ENCODE measurements at regions not wholly inside any gene's neighbourhood (a gene's known extent, or its start where the extent isn't known, plus 50 kb on each side); places are given as distances from the start of the nearest gene placed in this dataset.

DNA sequence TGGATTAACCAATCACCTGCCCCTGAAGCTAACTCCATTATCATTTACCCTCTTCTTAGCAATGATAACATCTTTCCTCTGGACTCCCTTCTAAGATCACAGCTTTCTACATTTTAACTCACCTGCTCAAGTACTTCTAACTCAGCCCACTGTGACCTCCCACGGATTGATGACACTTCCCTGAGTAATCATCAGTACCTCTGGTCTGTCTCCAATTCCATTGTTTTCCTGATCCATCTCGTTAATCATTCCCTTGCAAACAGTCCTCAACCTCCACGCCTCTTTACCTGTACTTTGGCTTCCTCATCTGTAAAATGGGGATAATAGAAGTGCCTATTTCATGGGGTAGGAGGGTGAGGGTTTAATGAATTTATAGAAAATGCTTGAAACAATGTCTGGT, 195.3 kb upstream of the APP start:
- no peak for TF ChIP-seq POLR2AphosphoS5 (IDR thresholded peaks at IDR 0.05; ENCODE audit: low read depth)
- TF ChIP-seq, protein P1, sequence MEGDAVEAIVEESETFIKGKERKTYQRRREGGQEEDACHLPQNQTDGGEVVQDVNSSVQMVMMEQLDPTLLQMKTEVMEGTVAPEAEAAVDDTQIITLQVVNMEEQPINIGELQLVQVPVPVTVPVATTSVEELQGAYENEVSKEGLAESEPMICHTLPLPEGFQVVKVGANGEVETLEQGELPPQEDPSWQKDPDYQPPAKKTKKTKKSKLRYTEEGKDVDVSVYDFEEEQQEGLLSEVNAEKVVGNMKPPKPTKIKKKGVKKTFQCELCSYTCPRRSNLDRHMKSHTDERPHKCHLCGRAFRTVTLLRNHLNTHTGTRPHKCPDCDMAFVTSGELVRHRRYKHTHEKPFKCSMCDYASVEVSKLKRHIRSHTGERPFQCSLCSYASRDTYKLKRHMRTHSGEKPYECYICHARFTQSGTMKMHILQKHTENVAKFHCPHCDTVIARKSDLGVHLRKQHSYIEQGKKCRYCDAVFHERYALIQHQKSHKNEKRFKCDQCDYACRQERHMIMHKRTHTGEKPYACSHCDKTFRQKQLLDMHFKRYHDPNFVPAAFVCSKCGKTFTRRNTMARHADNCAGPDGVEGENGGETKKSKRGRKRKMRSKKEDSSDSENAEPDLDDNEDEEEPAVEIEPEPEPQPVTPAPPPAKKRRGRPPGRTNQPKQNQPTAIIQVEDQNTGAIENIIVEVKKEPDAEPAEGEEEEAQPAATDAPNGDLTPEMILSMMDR (IDR thresholded peaks at IDR 0.05; ENCODE audit: insufficient read depth, low read length) = no peak
- no peak for TF ChIP-seq GABPA (IDR thresholded peaks at IDR 0.05; ENCODE audit: low read depth)
- TF ChIP-seq REST (IDR thresholded peaks at IDR 0.05; ENCODE audit: insufficient replicate concordance, low read depth) = no peak

Measured in HL-60 (cell line).